ENCODE measurements at regions not wholly inside any gene's neighbourhood (a gene's known extent, or its start where the extent isn't known, plus 50 kb on each side); places are given as distances from the start of the nearest gene placed in this dataset.

- Histone ChIP-seq H3K27me3 (ENCODE audit: insufficient read depth, low read length, poor library complexity) (no peaks in the 10 kb centered on the region), H3K79me2 (ENCODE audit: insufficient read depth, low read length) (no peaks in the 10 kb centered on the region), H3K36me3 (ENCODE audit: insufficient read depth, low read length) (no peaks in the 10 kb centered on the region), H3K4me3 (ENCODE audit: low read depth in 1 of 2, low read length in 2 of 2) (no peak overlapping the region), H3K4me2 (ENCODE audit: insufficient read depth, low read length) (no peak overlapping the region), H3K27ac (ENCODE audit: low read length) (no peak overlapping the region), H4K20me1 (ENCODE audit: insufficient read depth, low read length) (no peaks in the 10 kb centered on the region), H3K9me3 (ENCODE audit: insufficient read depth, low read length, severe bottlenecking) (no peaks in the 10 kb centered on the region), H3K9ac (ENCODE audit: low read depth, low read length) (no peak overlapping the region), H3K4me1 (ENCODE audit: insufficient read depth, low read length) (peaks cover 20% of the 10 kb centered on the region), H2AFZ (ENCODE audit: low read depth, low read length) (no peak overlapping the region)
- ATAC-seq (ENCODE audit: insufficient read depth, low read depth) (no peak), DNase-seq (no peak)
- TF ChIP-seq EZH2 (IDR thresholded peaks at IDR 0.05; ENCODE audit: borderline replicate concordance, low read depth, low read length, severe bottlenecking) (no peak), CTCF (IDR thresholded peaks at IDR 0.05; ENCODE audit: borderline replicate concordance, extremely low read depth, low read length, poor library complexity, severe bottlenecking) (no peak)
Measured at GRCh38 chr21:28454564-28455252, 538.0 kb downstream of the LTN1 start.

- Histone ChIP-seq H3K9ac (ENCODE audit: low read depth, low read length) (no peak overlapping the region), H3K4me2 (ENCODE audit: insufficient read depth, low read length) (no peak overlapping the region), H3K27me3 (ENCODE audit: insufficient read depth, low read length, poor library complexity) (no peaks in the 10 kb centered on the region), H3K9me3 (ENCODE audit: insufficient read depth, low read length, severe bottlenecking) (no peaks in the 10 kb centered on the region), H3K36me3 (ENCODE audit: insufficient read depth, low read length) (no peaks in the 10 kb centered on the region), H3K4me1 (ENCODE audit: insufficient read depth, low read length) (no peaks in the 10 kb centered on the region), H3K79me2 (ENCODE audit: insufficient read depth, low read length) (no peaks in the 10 kb centered on the region), H3K27ac (ENCODE audit: low read length) (no peak overlapping the region), H2AFZ (ENCODE audit: low read depth, low read length) (no peak overlapping the region), H3K4me3 (ENCODE audit: low read depth in 1 of 2, low read length in 2 of 2) (no peak overlapping the region), H4K20me1 (ENCODE audit: insufficient read depth, low read length) (no peaks in the 10 kb centered on the region)
- DNase-seq: no peak
- TF ChIP-seq CTCF (IDR thresholded peaks at IDR 0.05; ENCODE audit: borderline replicate concordance, extremely low read depth, low read length, poor library complexity, severe bottlenecking) (no peak), EZH2 (IDR thresholded peaks at IDR 0.05; ENCODE audit: borderline replicate concordance, low read depth, low read length, severe bottlenecking) (no peak)
- ATAC-seq (ENCODE audit: insufficient read depth, low read depth): no peak
Measured at GRCh38 chr21:28447462-28447861, 545.2 kb downstream of the LTN1 start.

GRCh38 chr21:28445141-28445830 lies 547.4 kb downstream of the LTN1 start:
- no peaks in the 10 kb centered on the region for H3K36me3 ChIP-seq (ENCODE audit: insufficient read depth, low read length)
- H3K4me2 ChIP-seq (ENCODE audit: insufficient read depth, low read length): no peak overlapping the region
- TF ChIP-seq EZH2 (IDR thresholded peaks at IDR 0.05; ENCODE audit: borderline replicate concordance, low read depth, low read length, severe bottlenecking) (no peak), CTCF (IDR thresholded peaks at IDR 0.05; ENCODE audit: borderline replicate concordance, extremely low read depth, low read length, poor library complexity, severe bottlenecking) (no peak)
- no peaks in the 10 kb centered on the region for H4K20me1 ChIP-seq (ENCODE audit: insufficient read depth, low read length)
- H3K27me3 ChIP-seq (ENCODE audit: insufficient read depth, low read length, poor library complexity): no peaks in the 10 kb centered on the region
- DNase-seq (no peak), ATAC-seq (ENCODE audit: insufficient read depth, low read depth) (no peak)
- H3K9me3 ChIP-seq (ENCODE audit: insufficient read depth, low read length, severe bottlenecking): no peaks in the 10 kb centered on the region
- H2AFZ ChIP-seq (ENCODE audit: low read depth, low read length): no peak overlapping the region
- no peak overlapping the region for H3K4me3 ChIP-seq (ENCODE audit: low read depth in 1 of 2, low read length in 2 of 2)
- H3K27ac ChIP-seq (ENCODE audit: low read length): no peak overlapping the region
- no peaks in the 10 kb centered on the region for H3K79me2 ChIP-seq (ENCODE audit: insufficient read depth, low read length)
- no peak overlapping the region for H3K9ac ChIP-seq (ENCODE audit: low read depth, low read length)
- H3K4me1 ChIP-seq (ENCODE audit: insufficient read depth, low read length): no peaks in the 10 kb centered on the region
